ENCODE measurements at regions not wholly inside any gene's neighbourhood (a gene's known extent, or its start where the extent isn't known, plus 50 kb on each side); places are given as distances from the start of the nearest gene placed in this dataset.

GRCh38 chr4:144556636-144557035 is 89.3 kb upstream of the HHIP start:
- no peak for TF ChIP-seq CTCF (IDR thresholded peaks at IDR 0.05; ENCODE audit: insufficient read depth, low read length, poor library complexity, severe bottlenecking)
- no peak overlapping the region for H3K4me3 ChIP-seq (replicated peaks; ENCODE audit: low read depth, low read length)
- no peaks in the 10 kb centered on the region for H3K36me3 ChIP-seq (ENCODE audit: control insufficient read depth, insufficient read depth, low read length)
- DNase-seq (ENCODE audit: extremely low read depth, insufficient read length) = no peak
- no peaks in the 10 kb centered on the region for H3K27me3 ChIP-seq (replicated peaks; ENCODE audit: control insufficient read depth, insufficient read depth, low read length)

- Histone ChIP-seq H3K4me3 (replicated peaks; ENCODE audit: low read depth, low read length) (no peak overlapping the region), H3K36me3 (ENCODE audit: control insufficient read depth, insufficient read depth, low read length) (no peaks in the 10 kb centered on the region), H3K27me3 (replicated peaks; ENCODE audit: control insufficient read depth, insufficient read depth, low read length) (no peaks in the 10 kb centered on the region)
- no peak for TF ChIP-seq CTCF (IDR thresholded peaks at IDR 0.05; ENCODE audit: insufficient read depth, low read length, poor library complexity, severe bottlenecking)
- DNase-seq (ENCODE audit: extremely low read depth, insufficient read length) = no peak
Measured at GRCh38 chr4:144557404-144557803, 88.6 kb upstream of the HHIP start.

GRCh38 chr4:144562019-144562705 is 83.8 kb upstream of the HHIP start:
- Histone ChIP-seq H3K27me3 (replicated peaks; ENCODE audit: control insufficient read depth, insufficient read depth, low read length) (no peaks in the 10 kb centered on the region), H3K36me3 (ENCODE audit: control insufficient read depth, insufficient read depth, low read length) (no peaks in the 10 kb centered on the region), H3K4me3 (replicated peaks; ENCODE audit: low read depth, low read length) (no peak overlapping the region)
- no peak for TF ChIP-seq CTCF (IDR thresholded peaks at IDR 0.05; ENCODE audit: insufficient read depth, low read length, poor library complexity, severe bottlenecking)
- DNase-seq (ENCODE audit: extremely low read depth, insufficient read length) = no peak

- no peak overlapping the region for H3K4me3 ChIP-seq (replicated peaks; ENCODE audit: low read depth, low read length)
- TF ChIP-seq CTCF (IDR thresholded peaks at IDR 0.05; ENCODE audit: insufficient read depth, low read length, poor library complexity, severe bottlenecking) = no peak
- no peaks in the 10 kb centered on the region for H3K36me3 ChIP-seq (ENCODE audit: control insufficient read depth, insufficient read depth, low read length)
- H3K27me3 ChIP-seq (replicated peaks; ENCODE audit: control insufficient read depth, insufficient read depth, low read length) = no peaks in the 10 kb centered on the region
- DNase-seq (ENCODE audit: extremely low read depth, insufficient read length) = no peak
Measured at GRCh38 chr4:144564358-144564757, 81.6 kb upstream of the HHIP start.

- no peak for TF ChIP-seq CTCF (IDR thresholded peaks at IDR 0.05; ENCODE audit: insufficient read depth, low read length, poor library complexity, severe bottlenecking)
- no peaks in the 10 kb centered on the region for H3K36me3 ChIP-seq (ENCODE audit: control insufficient read depth, insufficient read depth, low read length)
- H3K27me3 ChIP-seq (replicated peaks; ENCODE audit: control insufficient read depth, insufficient read depth, low read length) = no peaks in the 10 kb centered on the region
- H3K4me3 ChIP-seq (replicated peaks; ENCODE audit: low read depth, low read length) = no peak overlapping the region
- no peak for DNase-seq (ENCODE audit: extremely low read depth, insufficient read length)
Measured at GRCh38 chr4:144565527-144566195, 80.3 kb upstream of the HHIP start.

All from GM06990 (cell line).